ENCODE measurements at regions not wholly inside any gene's neighbourhood (a gene's known extent, or its start where the extent isn't known, plus 50 kb on each side); places are given as distances from the start of the nearest gene placed in this dataset.

- no peak for DNase-seq
- intact Hi-C loops (cut with DNase I; ENCODE audit: low total_unique reads) = no loop called here
- H3K27ac ChIP-seq = no peak overlapping the region
- TF ChIP-seq CTCF (IDR thresholded peaks at IDR 0.05) = no peak
- H3K36me3 ChIP-seq = no peaks in the 10 kb centered on the region
- H3K4me1 ChIP-seq = no peaks in the 10 kb centered on the region
- no peaks in the 10 kb centered on the region for H3K27me3 ChIP-seq
- H3K9me3 ChIP-seq = no peaks in the 10 kb centered on the region
- H3K4me3 ChIP-seq = no peak overlapping the region
These were observed 278.7 kb upstream of the TYRP1 start for GRCh38 chr9:12414514-12414913.

GRCh38 chr9:12415361-12415760, 277.8 kb upstream of the TYRP1 start:
- Histone ChIP-seq H3K36me3 (no peaks in the 10 kb centered on the region), H3K4me3 (no peak overlapping the region), H3K27ac (no peak overlapping the region), H3K9me3 (no peaks in the 10 kb centered on the region), H3K4me1 (no peaks in the 10 kb centered on the region), H3K27me3 (no peaks in the 10 kb centered on the region)
- DNase-seq = no peak
- no peak for TF ChIP-seq CTCF (IDR thresholded peaks at IDR 0.05)
- intact Hi-C loops (cut with DNase I; ENCODE audit: low total_unique reads) = no loop called here

- Histone ChIP-seq H3K4me3 (no peak overlapping the region), H3K36me3 (no peaks in the 10 kb centered on the region), H3K9me3 (no peaks in the 10 kb centered on the region), H3K4me1 (no peaks in the 10 kb centered on the region), H3K27ac (no peak overlapping the region), H3K27me3 (no peaks in the 10 kb centered on the region)
- intact Hi-C loops (cut with DNase I; ENCODE audit: low total_unique reads) = no loop called here
- DNase-seq = no peak
- no peak for TF ChIP-seq CTCF (IDR thresholded peaks at IDR 0.05)
These were observed 276.5 kb upstream of the TYRP1 start for GRCh38 chr9:12416716-12417115.

- no peak for TF ChIP-seq CTCF (IDR thresholded peaks at IDR 0.05)
- no peaks in the 10 kb centered on the region for H3K36me3 ChIP-seq
- no peaks in the 10 kb centered on the region for H3K9me3 ChIP-seq
- no peaks in the 10 kb centered on the region for H3K4me1 ChIP-seq
- no peak overlapping the region for H3K4me3 ChIP-seq
- intact Hi-C loops (cut with DNase I; ENCODE audit: low total_unique reads) = no loop called here
- H3K27me3 ChIP-seq = no peaks in the 10 kb centered on the region
- DNase-seq = no peak
- H3K27ac ChIP-seq = no peak overlapping the region
These were observed 268.9 kb upstream of the TYRP1 start for GRCh38 chr9:12424243-12424642.

- no peaks in the 10 kb centered on the region for H3K4me1 ChIP-seq
- no peak for TF ChIP-seq CTCF (IDR thresholded peaks at IDR 0.05)
- H3K9me3 ChIP-seq = no peaks in the 10 kb centered on the region
- no peak overlapping the region for H3K27ac ChIP-seq
- no peak overlapping the region for H3K4me3 ChIP-seq
- DNase-seq = no peak
- no peaks in the 10 kb centered on the region for H3K36me3 ChIP-seq
- intact Hi-C loops (cut with DNase I; ENCODE audit: low total_unique reads) = no loop called here
- no peaks in the 10 kb centered on the region for H3K27me3 ChIP-seq
These were observed 267.0 kb upstream of the TYRP1 start for GRCh38 chr9:12425878-12426864.

Measured in tibial artery (tissue), 4 donors.